Activated naive CD4-positive, alpha-beta T cell treated with anti-CD3 and anti-CD28 coated beads, Interleukin-2, amount 50 U/mL, for 16 hours (primary cell): ENCODE measurements at regions not wholly inside any gene's neighbourhood (a gene's known extent, or its start where the extent isn't known, plus 50 kb on each side); places are given as distances from the start of the nearest gene placed in this dataset.

Experiments used
- DNase-seq: peaks from one replicate; pipeline ENCODE4 v3.0.0-alpha.2; 2020

DNA sequence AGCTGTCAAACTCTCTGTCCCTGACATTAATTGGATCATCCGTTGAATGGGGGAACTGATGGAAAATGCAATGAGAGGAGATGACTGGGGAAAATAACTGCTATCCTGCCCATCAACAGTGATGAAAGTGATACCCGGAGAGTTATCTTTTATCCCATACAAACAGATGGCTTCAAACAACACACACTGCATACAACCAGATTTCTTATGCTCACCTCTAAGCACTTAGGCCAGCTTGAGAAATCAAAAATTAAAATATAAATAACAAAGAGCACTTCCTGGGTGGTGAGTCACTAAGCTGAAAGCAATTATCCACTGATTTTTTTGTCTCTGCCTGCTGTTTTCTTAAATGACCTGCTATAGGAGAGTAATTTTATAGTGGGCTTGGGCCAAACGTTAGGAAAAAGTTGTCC is 237.6 kb upstream of the RGPD4 start:
- no peak for DNase-seq

DNA sequence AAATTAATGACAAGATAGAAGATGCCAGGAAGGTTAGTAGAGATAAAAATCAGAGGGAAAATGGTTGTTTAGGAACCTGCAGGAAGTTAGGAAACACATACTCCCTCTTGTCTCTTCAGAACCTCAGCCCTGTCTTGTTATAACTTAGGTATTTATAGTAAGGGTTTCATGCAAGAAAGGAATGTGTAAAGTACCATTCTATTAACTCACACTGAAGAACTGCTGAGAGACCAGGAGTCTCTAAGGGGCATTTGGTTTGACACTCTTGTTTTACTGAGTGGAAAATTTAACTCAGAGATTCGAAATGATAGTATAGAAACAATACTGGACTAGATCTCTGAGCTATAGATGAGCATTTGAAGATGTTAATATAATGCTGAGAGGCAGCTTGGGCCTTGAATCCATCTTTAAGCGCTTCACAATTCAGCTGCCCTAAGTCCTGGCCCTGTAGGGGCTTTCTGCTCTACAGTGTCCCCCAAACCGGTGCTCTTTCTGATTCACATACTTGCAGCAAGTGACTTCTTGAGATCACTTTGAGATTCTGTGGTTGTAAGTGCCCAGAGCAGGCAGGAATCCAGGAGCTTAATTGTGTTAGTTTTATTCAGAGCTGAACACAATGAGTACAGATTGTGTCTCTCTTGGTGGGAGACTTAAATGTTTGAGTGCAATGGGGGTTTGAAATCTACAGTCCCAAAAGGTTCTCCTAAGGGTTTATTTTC is 235.0 kb upstream of the RGPD4 start:
- no peak for DNase-seq

DNA sequence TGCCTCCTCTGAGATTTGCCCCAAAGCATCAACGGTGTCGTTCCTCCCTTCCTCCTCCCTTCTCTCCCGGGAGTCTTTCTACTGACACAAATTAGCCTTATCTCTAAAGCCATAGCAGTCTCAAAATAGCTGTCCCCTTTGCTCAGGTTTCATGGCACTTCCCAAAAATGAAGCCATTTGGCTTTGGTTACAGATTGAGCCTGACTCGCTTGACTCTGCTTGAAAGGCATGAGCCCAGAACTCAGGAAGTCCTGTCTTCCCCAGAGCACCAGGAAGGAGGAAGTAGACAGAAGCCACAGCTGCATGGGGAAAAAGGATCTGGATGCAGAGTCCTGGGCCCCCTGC is 234.4 kb upstream of the RGPD4 start:
- DNase-seq: no peak

DNA sequence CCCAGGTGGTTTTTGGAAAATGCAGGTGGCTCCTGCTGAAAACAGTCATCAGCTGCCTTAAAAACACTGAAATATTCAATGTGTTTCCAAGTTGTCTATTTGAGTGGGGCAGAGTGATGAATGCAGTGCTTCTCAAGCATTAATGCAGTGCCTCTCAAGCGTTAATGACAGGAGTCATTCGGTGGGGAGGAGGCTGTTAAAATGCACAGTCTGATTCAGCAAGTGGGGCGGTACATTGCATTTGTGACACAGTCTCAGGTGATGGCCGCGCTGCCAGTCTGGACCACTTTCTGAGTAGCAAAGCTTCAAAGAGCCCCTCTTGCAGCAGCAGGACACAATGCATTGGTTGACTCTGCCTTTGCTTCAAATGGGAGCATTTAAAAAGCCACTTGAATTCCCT is 231.4 kb upstream of the RGPD4 start:
- DNase-seq: no peak

DNA sequence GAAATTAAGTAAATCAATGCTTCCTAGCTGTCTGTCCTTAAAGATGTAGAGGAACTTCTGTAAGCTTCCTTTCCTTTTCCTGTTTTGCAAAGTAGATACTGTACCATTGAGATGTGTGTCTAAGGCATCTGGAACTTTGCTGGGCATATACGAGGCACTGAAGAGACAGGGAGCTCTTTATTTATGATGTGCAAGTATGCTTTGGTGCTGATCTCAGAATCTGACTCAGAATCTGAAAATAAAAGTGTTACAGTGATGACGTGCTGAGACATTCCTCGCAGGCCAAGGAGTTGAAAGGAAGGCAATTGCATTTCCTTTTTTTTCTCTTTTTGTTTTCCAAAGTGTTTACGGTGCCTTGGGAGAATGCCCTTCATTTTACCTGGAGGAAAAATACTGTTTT is 230.9 kb upstream of the RGPD4 start:
- no peak for DNase-seq

DNA sequence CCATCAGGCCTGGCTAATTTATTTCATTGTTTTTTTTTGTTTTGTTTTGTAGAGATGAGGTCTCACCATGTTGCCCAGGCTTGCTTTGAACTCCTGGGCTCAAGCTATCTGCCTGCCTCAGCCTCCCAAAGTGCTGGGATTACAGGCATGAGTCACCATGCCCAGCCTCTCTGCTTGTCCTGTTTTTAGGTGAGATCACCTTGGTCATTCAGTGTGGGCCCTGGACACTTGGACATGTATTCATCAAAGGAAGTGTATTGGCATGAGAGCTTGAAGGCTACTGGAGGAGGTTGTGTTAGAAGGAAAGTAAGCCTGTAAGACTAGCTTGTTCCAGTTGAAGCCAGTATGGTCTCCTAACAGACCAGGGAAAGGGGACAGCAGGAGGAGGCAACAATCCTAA is 229.2 kb upstream of the RGPD4 start:
- no peak for DNase-seq

DNA sequence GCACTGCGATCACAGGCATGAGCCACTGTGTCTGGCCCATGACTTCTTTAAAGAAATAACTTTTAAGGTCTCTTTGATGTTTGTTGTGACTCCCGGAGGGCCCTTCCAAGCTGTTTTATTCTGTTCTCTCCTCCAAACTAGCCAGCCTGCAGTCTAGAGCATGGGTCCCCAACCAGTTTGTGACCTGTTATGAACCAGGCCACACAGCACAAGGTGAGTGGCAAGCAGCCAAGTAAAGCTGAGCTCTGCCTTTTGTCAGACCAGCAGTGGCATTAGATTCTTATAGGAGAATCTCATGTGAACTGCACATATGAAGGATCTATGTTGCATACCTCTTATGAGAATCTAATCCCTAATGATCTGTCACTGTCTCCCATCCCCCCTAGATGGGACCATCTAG is 223.9 kb upstream of the RGPD4 start:
- no peak for DNase-seq

DNA sequence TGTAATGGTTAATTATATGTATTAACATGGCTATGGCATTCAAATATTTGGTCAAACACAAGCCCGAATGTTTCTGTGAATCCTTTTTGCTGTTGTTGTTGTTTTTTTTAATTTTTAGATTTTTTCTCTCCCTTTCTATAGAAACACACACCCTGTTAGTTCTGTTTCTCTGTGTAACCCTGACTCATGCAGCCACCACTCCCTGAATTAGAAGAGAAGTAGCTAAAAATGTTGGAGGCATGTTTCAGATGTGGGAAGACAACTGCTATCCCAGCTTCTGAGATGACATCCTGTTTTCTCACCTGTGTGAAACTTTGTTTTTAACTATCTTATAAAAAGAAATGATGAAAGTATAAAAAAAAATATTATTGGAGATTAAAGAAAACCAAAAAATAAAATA is 219.6 kb upstream of the RGPD4 start:
- no peak for DNase-seq

DNA sequence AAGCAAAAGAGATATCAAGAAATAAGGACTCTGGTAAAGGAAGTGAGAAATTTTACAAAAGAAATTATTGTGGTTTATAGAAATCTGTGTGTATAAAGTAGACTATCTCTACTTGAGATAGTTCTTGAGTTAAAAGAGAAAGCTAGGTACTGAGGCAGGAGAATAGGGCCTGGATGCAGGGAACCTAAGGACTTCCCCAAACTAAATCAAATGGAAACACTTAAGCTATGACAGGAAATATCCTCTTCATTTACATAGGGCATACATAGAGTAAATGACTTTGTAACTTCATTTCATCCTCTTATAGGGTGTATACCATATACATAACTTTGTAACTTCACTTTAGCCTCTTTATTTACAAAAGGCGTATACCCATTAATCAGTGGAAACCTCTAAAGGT is 219.2 kb upstream of the RGPD4 start:
- no peak for DNase-seq

DNA sequence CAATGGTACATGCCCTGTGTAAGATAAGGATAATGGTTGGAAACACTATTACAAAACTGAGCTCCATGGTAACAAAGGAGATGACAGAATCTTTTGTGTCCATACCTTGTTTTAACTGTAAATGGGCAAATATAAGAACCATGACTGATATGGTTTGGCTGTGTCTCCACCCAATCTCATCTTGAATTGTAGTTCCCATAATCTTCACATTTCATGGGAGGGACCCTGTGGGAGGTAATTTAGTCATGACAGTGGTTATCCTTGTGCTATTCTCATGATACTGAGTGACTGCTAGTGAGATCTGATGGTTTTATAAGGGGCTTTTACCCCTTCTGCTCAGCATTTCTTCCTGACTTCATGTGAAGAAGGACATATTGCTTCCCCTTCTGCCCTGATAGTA is 211.7 kb upstream of the RGPD4 start:
- DNase-seq: no peak

DNA sequence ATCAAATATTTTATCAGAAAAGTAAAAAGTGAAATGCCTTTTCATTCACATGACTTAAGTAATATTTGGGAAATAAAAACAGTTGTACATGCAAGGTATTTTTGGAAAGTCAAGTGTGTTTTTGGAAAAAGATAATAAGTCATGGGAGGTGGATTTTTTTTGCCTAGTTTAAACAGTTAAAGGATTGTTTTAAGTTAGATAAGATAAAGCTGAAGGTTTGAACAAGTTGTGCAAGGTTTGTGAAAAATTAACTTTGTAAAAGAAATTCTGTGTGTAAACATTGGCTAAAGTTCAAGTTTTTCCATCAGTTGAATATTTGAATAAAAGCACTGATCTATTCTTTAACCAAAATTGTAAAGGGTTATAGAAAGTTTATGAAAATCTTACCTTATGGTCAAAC is 207.9 kb upstream of the RGPD4 start:
- DNase-seq: no peak

DNA sequence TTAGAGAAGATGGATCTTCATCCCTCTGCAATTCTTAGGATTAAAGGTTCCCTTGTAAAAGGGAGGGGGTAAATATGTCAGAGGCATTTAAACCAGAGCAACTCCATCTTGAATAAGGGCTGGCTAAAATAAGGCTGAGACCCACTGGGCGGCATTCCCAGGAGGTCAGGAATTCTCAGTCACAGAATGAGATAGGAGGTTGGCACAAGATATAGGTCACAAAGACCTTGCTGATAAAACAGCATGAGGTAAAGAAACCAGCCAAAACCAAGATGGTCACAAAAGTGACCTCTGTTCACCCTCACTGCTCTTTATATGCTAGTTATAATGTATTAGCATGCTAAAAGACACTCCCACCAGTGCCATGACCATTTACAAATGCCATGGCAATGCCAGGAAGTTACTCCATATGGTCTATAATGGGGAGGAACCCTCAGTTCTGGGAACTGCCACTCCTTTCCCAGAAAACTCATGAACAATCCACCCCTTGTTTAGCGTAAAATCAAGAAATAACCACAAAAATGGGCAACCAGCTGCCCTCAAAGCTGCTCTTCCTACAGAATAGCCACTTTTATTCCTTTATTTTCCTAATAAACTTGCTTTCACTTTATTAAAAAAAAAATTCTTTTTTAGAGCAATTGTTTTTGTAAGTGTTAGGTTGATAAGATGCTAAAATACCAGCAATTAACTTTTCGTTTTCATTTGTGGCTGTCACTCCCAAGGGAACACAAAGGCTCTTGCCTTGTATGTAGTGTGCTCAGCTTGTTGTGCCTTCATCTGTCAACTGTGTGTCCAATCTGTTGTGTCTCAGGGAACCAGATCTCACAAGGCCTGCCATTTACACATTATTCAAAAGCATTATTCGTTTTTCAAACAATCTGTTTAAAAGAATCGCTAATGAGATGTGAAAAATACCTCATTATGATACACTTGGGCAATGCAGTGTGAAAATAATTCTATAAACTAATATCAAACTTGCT is 205.2 kb upstream of the RGPD4 start:
- no peak for DNase-seq

DNA sequence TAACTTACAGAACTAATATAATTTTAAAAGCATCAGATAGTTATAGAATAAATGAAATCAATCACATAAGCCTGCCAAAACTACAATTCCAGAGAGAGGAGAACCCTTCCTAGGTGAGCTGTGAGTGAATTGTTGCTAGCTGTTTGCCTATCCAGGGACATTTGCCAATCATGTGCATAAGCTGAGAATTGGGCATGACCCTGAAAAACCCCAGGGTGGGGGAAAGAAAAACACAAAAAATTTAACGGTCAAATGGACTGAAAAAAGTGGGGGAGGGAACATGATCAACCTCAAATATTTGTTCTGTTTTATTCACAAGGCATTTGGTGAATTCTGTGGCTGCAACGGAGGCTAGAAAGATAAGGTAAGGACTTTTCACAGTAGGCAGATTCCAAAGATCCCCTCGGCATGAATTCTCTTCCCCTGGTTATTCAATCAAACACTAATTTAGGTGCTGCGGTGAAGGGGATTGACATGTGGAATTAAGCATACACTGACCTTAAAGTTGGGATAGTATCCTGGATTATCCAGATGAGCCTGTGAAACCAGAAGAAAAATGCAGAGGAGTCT is 203.9 kb upstream of the RGPD4 start:
- DNase-seq: no peak

DNA sequence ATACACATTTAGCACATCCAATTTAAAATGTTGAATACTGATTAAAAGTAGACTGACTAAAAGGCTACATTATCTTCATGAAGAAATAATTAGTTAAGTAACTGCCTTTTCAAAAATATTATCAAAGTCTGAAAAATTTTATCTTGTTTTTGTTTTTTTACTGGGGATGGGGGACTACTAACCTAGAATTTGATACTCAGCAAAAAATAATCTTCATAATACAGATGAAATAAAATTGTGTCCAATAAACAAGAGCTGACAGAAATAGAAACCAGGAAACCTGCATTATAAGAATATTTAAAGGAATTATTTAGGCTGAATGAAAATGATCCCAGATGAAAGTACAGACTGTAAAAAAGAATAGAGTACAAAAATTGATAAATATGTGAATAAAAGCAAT is 200.7 kb upstream of the RGPD4 start:
- no peak for DNase-seq

DNA sequence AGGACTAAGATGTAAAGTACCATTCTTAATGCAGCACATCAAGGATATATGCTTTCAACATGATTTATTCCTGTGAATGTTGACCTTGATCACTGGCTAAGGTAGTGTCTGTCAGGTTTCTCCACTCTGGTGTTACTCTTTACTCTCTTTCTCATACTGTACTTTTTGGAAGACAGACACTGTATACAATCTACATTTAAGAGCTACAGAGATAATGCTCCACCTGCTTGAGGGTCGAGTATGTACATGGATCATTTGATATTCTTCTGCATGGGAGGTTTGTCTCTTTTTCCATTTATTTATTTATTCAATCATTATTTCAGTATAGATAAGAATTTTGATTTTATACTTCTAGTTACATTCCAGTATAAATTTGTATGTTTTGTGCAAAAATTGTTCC is 199.5 kb upstream of the RGPD4 start:
- DNase-seq: no peak

DNA sequence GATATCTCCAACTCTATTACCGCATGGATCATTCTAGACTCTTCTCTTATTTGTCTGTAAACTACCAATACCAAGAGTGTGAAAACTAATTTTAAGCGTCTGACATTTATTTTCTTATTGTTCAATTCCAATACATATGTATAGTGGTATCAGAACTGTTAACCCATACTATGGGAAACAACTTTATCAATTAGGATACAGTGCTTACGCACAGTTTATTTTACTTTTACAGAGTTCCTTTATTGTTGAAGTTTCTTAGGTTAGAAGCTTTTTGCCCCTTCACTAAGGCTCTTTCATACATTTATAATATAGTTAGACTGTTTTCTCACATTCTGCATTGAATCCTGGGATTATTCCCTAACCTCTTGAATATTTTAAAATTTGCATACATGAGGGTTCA is 198.8 kb upstream of the RGPD4 start:
- no peak for DNase-seq

DNA sequence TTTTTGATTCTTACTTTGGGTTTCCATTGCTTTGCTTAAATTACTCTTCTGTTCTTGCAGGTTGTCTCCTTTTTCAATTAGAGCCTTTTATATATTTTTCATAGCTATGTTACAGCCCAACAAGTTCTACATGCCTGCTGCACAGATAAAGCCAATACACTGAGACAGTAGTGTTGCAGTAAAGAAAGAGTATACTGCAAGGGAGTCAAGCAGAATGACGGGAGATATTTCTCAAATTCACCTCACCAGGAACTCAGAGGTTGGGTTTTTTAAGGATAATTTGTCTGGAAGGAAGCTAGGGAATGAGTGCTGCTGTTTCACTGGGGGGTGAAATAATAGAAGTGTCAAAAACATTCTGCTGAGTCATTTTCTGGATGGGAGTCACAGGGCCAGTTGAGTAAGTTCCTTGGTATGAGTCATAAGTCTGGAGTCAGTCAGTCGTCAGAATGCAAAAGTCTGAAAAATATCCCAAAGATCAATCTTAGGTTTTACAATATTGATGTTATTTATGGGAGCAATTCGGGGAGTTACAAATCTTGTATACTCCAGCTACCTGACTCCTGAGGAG is 193.0 kb upstream of the RGPD4 start:
- no peak for DNase-seq

DNA sequence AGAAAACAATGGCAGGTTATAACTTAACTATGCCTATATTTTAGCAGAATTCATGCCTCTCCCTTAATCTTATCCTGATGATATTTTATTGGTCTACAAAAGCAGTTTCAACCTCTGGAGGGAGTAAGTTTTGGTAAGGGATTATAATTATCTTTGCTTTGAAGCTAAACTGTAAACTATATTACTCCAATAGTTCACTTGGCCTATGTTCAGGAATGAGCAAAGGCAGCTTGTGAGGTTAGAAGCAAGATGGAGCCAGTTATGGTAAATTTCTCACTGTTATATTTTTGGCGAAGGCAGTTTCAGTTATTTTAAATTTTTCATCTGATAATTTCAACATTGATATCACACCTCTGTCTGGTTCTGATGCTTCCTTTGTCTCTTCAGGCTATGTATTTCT is 192.5 kb upstream of the RGPD4 start:
- no peak for DNase-seq

DNA sequence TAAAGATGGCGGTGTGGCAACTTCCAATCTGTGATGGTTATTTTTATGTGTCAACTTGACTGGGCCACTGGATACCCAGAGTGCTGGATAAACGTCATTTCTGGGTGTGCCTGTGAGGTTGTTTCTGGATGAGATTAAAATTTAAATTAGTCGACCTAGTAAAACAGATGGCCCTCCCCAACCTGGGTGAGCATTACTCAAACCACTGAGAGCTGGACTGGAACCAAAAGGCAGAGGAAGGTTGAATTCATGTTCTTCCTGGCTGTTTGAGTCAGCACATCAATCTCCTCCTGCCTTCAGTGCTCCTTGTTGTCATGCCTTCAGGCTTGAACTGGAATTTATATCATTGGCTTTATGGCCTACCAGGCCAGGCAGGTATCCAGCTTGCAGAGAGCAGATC is 190.8 kb upstream of the RGPD4 start:
- DNase-seq: no peak

DNA sequence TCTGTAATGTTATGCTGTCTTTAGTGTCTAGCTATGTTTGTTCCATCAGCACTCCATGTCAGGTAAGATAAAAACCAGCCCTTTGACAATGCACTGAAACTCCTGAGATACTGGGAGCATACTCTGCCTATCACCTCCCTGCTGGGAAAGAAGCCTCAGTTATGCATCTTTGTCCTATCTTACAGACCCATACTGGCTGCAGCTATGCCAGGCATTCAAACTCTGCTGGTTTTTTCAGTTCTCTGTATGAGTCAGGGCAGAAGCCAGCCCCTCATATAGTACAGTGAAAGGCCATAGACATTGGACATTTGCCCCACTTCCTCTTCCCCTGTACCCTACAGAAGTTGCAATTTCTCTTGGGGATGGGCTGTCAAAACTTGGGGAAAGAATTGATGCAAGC is 181.1 kb upstream of the RGPD4 start:
- DNase-seq: no peak

DNA sequence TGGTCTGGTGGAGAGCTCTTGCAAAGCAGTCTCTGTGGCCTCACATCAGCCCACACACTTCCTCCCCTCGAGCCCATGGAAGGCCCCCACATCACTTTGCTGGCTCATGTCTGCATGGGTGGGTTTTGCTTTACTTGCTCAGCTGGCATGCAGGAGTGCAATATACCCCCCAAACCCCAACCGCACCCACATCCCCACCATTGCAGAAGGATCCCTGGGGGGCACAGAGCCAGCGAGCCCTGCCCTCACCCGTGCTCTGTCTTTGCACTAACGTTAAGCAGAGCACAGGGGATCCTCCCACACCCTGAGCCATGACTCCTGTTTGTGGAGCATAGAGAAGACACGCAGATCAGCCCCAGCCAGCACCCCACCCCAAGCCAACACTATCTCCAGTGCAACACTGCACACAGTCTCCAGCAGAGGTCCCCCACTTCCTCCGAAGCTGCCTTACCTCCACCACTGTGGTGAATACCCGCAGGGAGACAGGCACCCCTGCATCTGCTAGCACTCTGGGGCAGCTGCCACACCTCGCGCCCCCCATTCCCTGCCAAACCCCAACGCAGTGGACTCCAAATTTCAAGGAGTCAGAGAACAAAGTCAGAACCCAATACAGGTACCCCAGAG is 177.8 kb upstream of the RGPD4 start:
- DNase-seq: no peak

DNA sequence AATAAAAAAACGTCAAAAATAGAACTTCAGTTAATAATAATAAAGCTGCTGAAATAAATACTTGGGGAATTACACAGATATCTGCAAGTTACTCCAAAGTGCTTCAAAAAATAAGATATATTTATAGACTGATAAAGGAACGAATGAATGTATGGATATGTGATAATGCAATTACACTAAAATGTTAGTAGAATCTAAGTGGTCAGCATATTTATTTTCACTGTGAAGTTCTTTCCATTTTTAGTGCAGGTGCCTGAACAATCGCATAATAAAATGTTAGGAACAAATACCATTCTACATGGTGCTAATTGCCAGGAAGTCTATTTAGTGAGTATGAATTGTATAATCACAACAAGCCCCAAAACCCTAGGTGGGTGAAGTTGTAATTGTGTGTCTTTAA is 169.6 kb upstream of the RGPD4 start:
- no peak for DNase-seq

DNA sequence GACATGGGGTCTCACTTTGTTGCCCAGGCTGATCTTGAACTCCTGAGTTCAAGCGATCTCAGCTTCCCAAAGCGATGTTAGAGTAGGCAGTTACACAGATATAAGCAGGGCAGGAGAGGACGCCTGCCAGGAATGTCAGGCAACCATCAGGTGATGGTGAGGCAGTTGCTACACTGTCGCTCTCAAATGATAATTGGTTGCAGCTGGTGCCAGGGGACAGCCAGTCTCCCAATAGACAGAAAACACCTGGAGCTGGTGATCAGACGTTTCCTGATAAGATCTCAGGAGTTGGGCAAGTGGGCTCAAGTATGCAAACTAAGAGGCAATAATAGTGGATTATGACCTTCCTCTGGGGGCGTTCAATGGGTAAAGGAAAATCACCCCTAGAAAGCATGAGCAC is 163.1 kb upstream of the RGPD4 start:
- no peak for DNase-seq
